ENCODE measurements at regions not wholly inside any gene's neighbourhood (a gene's known extent, or its start where the extent isn't known, plus 50 kb on each side); places are given as distances from the start of the nearest gene placed in this dataset.

- H3K4me3 Mint-ChIP-seq: no peak overlapping the region
- peaks cover 7% of the 10 kb centered on the region; the same call in 2 of the 3 replicates for H3K4me1 Mint-ChIP-seq
- H3K9me3 Mint-ChIP-seq: no peaks in the 10 kb centered on the region
- H3K36me3 Mint-ChIP-seq (ENCODE audit: low read depth): no peaks in the 10 kb centered on the region
- Histone ChIP-seq H3K79me2 (replicated peaks; ENCODE audit: insufficient read depth) (no peaks in the 10 kb centered on the region), H3K27ac (ENCODE audit: low read depth) (no peak overlapping the region), H3K4me1 (ENCODE audit: insufficient read depth) (no peaks in the 10 kb centered on the region), H3K36me3 (ENCODE audit: insufficient read depth) (no peaks in the 10 kb centered on the region), H2AFZ (no peak overlapping the region), H3K27me3 (ENCODE audit: insufficient read depth) (no peaks in the 10 kb centered on the region), H3F3A (replicated peaks; ENCODE audit: low read depth) (no peaks in the 10 kb centered on the region), H3K9me2 (ENCODE audit: insufficient read depth) (peaks cover 3% of the 10 kb centered on the region; the same call in 1 of the 2 replicates), H3K4me3 (no peak overlapping the region), H4K20me1 (replicated peaks; ENCODE audit: insufficient read depth) (no peaks in the 10 kb centered on the region), H3K4me2 (no peak overlapping the region)
- no peak overlapping the region for H3K27ac Mint-ChIP-seq
- no peaks in the 10 kb centered on the region for H3K27me3 Mint-ChIP-seq (ENCODE audit: insufficient read depth, low read depth, poor library complexity)
- no peak for TF ChIP-seq NANOG (IDR thresholded peaks at IDR 0.05; ENCODE audit: borderline replicate concordance)
- TF ChIP-seq ZNF462 (CRISPR knock-in tag; IDR thresholded peaks at IDR 0.05): no peak
- no peak for TF ChIP-seq STAT1 (IDR thresholded peaks at IDR 0.05; ENCODE audit: unreplicated experiment)
- no peak for TF ChIP-seq EZH2 (IDR thresholded peaks at IDR 0.05; ENCODE audit: low read depth, unreplicated experiment)
- no peak for TF ChIP-seq EZH2phosphoT487 (IDR thresholded peaks at IDR 0.05; ENCODE audit: unreplicated experiment)
- no peak for TF ChIP-seq ZNF331 (CRISPR knock-in tag; IDR thresholded peaks at IDR 0.05; ENCODE audit: low read depth)
- DNase-seq (ENCODE audit: low spot score) (no peak), ATAC-seq (no peak)
These were observed 553.8 kb upstream of the JAG1 start for GRCh38 chr20:11227602-11228001.

- H3K4me2 ChIP-seq: no peak overlapping the region
- no peak overlapping the region for H3K27ac Mint-ChIP-seq
These were observed 556.0 kb upstream of the JAG1 start for GRCh38 chr20:11229772-11230171.

More at GRCh38 chr20:11229772-11230171, 556.0 kb upstream of the JAG1 start:
- Histone ChIP-seq H3K27ac (ENCODE audit: low read depth) (no peak overlapping the region), H3K9me2 (ENCODE audit: insufficient read depth) (no peaks in the 10 kb centered on the region), H3K4me1 (ENCODE audit: insufficient read depth) (no peaks in the 10 kb centered on the region), H3K4me3 (no peak overlapping the region), H2AFZ (peak overlapping the region; percentile 29; the same call in 1 of the 2 replicates), H3F3A (replicated peaks; ENCODE audit: low read depth) (no peaks in the 10 kb centered on the region), H4K20me1 (replicated peaks; ENCODE audit: insufficient read depth) (no peaks in the 10 kb centered on the region), H3K27me3 (ENCODE audit: insufficient read depth) (no peaks in the 10 kb centered on the region), H3K79me2 (replicated peaks; ENCODE audit: insufficient read depth) (no peaks in the 10 kb centered on the region), H3K36me3 (ENCODE audit: insufficient read depth) (no peaks in the 10 kb centered on the region)
- Mint-ChIP-seq H3K27me3 (ENCODE audit: insufficient read depth, low read depth, poor library complexity) (no peaks in the 10 kb centered on the region), H3K4me1 (peaks cover 13% of the 10 kb centered on the region; the same call in 2 of the 3 replicates), H3K9me3 (no peaks in the 10 kb centered on the region), H3K36me3 (ENCODE audit: low read depth) (no peaks in the 10 kb centered on the region), H3K4me3 (no peak overlapping the region)
- ATAC-seq (no peak), DNase-seq (ENCODE audit: low spot score) (no peak)
- no peak for TF ChIP-seq REST (IDR thresholded peaks at IDR 0.05; ENCODE audit: unreplicated experiment)
- TF ChIP-seq CREB1 (CRISPR knock-in tag; IDR thresholded peaks at IDR 0.05; ENCODE audit: low read depth): no peak
- TF ChIP-seq JUNB (IDR thresholded peaks at IDR 0.05; ENCODE audit: unreplicated experiment): no peak
- TF ChIP-seq EZH2 (IDR thresholded peaks at IDR 0.05; ENCODE audit: low read depth, unreplicated experiment): no peak
- TF ChIP-seq CTCF (conservative IDR thresholded peaks at IDR 0.05; ENCODE audit: low read depth in 2 of 2): peak in 1 of 2 experiments; percentile 15; a peak in 1 of 4 replicates
- no peak for TF ChIP-seq ZNF114 (CRISPR knock-in tag; IDR thresholded peaks at IDR 0.05)
- no peak for TF ChIP-seq NANOG (IDR thresholded peaks at IDR 0.05; ENCODE audit: borderline replicate concordance)

Measured in GM23338 (cell line).